Activated T-cell treated with anti-CD3 and anti-CD28 coated beads for 1 hour (primary cell): ENCODE measurements at regions not wholly inside any gene's neighbourhood (a gene's known extent, or its start where the extent isn't known, plus 50 kb on each side); places are given as distances from the start of the nearest gene placed in this dataset.
"Not testable (repeated sequence)": the region's sequence is repeated elsewhere in the genome, so short reads cannot be mapped to it uniquely, and the experiment has no call there.

Source experiments
- DNase-seq: peaks from one replicate; pipeline ENCODE4 v3.0.0-alpha.2; 2020; ENCODE audit warnings: low read depth

DNA sequence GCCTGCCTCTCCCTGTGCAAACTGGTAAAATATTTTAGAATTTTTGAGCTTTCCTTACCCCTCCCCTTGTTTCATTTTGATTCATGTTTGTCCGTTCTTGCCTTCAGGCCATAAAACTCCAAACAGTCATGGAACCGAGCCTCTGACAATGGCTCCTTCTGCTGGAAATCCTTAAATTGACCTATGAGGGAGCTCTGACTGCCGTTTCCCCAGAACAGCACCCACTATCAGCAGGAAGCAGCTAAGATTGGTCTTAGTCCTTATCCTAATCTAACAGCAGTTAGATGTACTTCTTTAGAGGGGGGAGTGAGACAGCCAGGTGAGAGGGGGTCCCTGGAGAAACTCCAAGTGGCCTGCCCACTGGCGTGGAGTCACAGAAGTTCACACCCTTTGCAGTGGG is 106.7 kb downstream of the FAM174A start:
- DNase-seq, result no peak

DNA sequence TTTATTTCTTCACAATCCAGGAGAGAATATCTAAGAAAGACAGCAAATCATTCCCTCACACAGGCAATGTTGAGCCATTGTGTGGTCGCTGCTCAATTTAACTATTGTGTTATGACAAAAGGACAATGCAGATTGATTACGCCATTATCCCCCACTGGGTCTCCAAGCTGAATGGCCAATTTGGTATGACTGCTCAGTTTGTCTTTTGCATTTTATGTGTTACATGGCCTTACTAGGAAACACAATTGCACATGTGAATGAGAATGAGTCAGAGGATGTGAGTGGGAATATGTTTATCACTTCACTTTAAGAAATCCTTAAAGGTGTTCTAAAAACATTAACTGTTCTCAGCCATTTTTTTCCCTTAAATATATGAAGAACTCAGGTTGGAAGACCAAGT is 108.3 kb downstream of the FAM174A start:
- no peak for DNase-seq

DNA sequence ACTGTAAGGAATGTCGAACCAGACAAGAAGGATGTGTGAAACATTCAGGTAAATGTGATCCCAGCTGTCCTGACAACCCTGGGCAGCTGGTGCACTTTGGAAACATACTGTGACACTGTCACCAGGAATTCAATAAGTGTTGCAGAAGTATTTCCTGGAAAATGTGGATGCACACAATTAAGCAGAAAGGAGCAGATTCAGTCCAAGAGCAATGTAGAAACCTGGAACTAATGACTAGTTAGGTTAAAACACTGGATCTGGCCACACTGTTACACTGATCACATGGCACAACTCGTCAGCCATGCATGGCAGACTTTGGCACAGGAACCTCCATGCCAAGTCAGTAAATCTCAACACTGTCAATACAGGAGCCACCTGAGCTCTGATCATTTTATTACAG is 109.0 kb downstream of the FAM174A start:
- DNase-seq, result no peak

DNA sequence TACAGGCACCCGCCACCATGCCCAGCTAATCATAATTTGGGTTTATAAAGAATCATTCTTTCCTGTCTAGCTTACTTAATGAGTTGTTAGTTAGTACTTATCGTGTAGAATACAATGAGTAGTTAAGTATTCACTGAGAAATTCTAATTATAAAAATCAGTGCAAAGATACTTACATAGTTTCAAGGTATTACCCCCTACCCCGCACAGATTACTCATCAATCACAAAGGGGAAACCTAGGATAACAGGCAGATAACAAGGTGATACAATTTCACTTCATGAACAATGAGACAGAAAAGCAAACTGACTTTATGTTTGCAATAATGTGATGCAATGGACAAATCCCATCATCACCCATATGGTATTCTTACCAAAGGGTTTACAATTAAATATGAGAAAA is 109.6 kb downstream of the FAM174A start:
- DNase-seq, result no peak

DNA sequence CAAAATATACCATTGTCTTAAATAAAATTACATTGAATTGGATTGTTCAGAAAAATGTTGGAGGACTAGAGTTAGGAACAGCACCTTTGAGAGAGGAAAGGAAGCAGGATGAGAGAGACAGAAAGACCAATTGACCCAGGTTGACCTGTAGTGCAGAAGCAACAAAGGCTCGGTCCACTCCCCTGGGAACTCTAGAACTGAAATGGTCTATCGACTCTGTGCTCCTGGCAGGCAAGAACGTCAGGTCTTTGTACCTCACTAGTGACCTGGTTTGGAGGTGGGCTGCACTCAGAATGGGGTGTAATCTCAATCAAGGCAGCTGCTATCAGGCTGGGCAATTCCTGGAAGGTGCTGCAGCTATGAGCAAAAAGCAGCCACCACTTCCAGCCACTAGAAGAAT is 110.8 kb downstream of the FAM174A start:
- DNase-seq, result no peak

DNA sequence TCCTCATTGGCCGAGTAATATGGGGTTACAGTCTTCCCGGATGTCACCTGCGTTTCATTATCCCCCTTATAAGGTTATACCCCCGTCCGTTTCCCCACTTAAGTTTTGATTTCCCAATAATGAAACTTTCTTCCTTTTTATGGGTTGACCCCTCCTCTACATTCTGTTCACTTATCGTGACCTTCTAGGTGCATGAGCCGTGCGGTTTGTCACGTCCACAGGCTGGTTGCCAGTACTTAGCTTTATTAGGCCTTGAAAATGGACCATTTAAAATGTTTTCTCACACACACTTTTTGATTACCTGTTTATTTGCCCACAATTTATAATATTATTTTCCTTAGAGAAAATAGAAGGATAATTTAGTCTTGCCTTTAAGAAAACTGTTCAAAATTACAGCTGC is 111.5 kb downstream of the FAM174A start:
- no peak for DNase-seq

DNA sequence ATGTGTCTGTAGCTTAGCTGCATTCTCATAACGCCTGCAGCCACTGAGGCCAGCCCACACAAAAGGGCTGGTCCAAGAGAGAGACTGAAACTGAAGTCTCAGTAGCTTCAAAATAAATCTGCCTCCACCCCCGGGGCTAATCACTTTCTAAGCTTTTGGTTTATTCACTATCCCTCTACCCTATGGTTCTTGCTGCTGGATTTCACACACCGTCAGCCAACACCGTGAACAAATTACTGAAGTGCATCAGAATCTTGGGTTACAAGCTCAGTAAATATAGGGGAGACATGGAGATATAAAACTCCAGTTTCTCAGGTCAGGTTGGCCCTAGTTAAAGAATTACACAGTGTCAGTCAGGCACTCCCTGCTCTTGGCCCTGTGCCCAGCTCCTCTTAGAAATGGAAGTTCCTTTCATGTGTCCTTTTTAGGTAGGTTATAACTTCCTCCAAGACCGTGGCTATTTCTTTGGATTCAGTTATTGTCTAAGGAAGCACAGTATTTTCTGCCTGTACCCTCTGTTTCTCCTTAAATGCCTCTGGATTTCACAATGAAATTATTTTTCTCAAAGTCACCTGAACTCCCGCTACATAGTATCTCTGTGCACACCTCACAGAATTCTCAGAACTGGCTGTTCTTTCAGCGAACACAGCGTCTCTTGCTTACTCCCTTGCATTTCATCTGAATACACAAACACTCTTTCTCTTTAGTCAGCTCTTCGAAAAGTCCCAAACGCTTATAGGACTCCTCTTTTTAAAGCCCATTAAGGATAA is 112.5 kb downstream of the FAM174A start:
- DNase-seq, result peak; percentile 6

DNA sequence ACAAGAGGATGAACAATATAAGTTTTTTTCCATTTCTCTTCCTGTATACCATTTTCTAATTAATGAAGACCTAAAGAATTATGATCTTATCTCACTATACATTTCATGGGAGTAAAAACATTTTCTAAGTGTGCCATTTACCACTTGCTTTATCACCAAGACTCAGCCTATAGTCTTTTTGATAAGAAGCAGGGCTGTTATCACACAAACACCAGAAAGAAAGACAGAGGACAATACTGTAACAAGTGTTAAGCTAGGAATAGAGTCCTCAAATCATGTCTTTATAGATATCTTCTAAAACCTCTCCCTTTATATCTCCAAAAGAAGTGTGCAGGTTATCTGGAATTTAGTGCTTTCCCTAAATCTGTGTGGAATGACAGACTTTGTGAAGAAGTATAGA is 119.7 kb downstream of the FAM174A start:
- DNase-seq, result no peak

DNA sequence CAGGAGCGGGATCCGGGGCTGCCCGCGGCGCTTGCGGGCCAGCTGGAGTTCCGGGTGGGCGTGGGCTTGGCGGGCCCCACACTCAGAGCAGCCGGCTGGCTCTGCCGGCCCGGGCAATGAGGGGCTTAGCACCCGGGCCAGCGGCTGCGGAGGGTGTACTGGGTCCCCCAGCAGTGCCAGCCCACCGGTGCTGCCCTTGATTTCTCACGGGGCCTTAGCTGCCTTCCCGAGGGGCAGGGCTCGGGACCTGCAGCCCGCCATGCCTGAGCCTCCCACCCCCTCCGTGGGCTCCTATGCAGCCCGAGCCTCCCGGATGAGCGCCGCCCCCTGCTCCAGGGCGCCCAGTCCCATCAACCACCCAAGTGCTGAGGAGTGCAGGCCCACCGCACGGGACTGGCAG is 121.6 kb downstream of the FAM174A start:
- DNase-seq, result not testable (repeated sequence)

DNA sequence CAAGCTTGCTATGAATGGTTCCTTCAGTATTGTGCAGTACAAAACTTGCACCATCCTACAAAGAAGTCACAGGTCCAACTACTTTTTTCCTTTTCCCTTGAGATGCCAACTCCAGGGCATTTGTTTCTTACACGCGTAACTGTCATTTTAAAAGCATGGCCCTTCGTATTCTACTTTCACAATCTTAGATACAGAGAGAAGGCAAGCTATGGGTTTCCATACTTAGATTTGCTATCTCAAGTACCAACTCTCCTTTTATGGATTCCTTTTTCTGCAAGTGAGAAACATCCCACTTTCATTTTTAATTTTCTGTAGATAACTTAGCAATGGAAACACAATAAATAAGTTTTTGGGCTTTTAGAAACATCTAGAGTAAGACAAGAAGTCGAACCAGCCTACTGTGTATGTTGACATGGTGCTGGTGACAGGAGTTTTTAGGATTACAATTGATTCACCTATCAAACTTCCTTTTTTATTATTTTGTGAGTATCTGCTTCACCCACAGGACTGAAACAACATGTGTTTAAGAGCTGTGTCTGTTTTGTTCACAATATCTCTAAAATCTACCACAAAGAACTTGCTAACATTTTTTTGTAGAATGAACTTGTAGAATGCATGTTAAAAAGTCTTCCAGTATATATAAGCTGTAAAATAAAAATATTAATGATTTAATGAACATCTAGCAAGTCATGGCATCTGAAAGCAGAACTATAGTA is 124.1 kb downstream of the FAM174A start:
- no peak for DNase-seq

DNA sequence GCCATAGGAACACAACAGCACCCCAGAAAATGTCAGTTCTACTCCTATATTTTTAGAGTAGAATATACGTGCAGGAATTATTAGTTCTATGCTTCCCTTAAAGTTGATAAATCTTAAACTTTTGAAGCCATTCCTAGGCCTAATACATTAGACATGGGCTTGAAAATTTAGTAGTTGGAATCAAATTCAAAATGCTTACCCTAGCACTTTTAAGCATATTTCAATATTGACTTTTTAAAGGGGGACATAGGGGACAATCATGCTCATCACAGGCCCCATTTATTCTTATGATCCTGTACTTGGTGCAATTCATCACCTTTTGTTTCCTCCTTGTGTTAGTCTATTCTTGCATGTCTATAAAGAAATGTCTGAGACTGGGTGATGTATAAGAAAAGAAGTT is 129.0 kb downstream of the FAM174A start:
- no peak for DNase-seq

DNA sequence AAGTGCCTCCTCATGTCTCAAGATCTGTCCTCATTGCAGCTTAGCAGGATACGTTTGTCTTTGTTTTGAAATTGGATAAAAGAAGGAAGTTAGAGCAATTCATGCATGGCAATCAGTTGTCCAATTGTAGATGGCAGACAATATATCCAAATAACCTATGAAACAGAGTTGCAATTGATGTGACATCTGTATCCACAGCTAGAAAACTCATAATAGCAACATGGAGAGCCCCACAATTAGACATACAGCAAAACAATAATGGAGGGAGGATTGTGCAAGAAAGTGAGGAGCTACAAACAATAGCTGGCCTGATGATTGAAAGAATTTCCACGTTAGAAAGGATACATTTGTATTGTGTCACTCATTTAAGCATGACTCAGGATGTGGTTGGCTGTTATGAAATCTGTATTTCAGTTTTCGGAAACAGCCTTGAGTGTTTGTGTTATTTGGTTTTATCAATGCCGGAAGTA is 132.0 kb downstream of the FAM174A start:
- DNase-seq, result no peak

DNA sequence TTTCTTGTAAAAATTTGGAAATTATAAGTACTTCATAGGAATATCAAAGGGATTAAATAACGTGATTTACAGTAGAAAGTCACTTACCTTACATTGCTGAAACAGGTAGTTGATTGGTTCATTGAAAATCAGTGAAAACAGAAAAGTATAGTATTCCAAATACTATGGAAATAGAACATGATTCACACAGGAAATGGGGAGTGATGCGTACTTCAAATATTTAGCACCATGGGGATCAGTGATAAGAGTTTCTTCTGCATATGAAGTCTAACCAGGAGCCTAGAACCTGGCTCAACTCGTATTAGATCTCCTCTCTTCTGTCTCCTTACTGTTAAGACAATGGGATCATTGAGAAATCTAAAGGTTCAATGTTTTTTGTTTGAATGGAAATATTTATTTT is 133.3 kb downstream of the FAM174A start:
- DNase-seq, result no peak

DNA sequence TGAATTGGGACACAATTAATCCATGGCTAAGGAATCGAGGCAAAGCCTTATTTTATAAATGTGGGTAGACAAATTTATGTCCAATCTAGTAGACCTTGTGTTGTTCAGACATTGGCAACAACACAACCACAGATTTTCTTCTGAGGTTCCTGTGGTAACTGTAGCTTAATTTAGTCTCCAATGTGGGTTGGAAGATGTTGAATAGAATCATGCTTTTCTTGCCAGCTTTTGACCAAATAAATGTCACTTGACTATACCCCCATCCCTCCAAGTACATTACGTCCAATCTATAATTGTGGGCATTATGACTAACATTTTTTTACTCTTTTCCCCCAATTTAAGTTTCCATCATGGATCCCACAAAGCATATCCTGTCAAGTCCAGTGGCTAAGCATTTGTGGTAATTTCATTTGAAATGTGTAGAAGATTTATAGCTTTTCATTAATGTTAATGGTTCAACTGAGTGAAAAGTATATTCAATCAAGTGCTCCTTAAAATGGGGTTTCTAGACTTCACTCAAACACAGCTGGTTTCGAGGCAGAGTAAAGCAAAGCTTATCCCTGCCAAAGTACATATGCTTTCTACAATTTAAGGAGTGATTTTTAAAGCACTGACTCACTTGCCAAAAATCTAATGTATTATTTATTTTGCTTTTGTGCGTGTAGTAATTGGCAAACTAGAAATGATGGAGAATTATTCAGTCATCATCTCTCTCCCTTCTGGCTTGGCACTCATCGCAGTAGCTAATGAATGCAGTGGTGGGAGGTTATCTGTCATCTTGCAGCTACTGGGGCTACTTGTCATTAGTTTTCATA is 141.8 kb downstream of the FAM174A start:
- DNase-seq, result no peak

DNA sequence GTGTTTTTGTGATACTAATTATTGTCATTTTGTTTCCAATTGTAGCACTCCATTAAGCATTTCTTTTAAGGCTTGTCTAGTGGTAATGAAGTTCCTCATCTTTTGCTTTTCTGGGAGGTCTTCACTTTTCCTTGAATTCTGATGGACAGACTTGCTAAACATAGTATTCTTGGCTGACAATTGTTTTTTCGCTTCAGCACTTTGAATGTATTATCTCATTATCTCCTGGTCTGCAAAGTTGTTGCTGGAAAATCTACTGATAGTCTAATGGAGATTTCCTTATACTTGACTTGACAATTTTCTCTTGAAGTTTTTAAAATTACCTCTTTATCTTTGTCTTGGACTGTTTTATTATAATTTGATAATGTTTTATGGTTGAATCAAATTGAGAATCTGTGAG is 147.5 kb downstream of the FAM174A start:
- DNase-seq, result no peak

DNA sequence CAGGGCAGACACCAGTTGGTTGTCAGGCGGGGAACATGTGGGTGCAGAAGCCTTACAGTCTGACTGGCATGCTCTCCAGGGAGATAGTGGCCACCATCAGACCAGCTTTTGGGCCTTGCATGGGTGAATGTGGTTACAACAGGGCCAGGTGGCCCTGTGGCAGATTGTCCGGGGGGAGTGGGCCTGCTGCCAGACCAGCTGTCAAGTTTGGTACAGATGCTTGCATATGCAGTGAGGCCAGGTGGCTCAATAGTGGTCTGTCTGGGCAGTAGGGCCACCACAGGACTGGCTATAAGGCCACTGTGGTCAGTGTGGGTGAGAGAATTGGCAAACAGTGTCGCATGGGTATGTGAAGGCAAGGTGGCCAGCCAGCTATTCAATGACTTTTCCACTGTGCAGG is 148.7 kb downstream of the FAM174A start:
- DNase-seq, result no peak

DNA sequence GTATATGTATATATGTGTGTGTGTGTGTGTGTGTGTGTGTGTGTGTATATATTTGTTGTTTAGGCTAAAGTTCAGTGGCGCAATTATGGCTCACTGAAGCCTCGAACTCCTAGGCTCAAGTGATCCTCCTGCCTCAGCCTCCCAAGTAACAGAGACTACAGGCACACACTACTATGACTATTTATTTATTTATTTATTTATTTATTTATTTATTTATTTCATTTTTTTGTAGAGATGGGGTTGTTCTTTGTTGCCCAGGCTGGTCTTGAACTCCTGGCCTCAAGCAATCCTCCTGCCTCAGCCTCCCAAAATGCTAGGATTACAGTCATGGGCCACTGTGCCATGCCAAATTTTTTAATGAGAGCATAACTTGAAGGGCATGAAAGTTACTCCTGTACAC is 149.9 kb downstream of the FAM174A start:
- DNase-seq, result not testable (repeated sequence)

DNA sequence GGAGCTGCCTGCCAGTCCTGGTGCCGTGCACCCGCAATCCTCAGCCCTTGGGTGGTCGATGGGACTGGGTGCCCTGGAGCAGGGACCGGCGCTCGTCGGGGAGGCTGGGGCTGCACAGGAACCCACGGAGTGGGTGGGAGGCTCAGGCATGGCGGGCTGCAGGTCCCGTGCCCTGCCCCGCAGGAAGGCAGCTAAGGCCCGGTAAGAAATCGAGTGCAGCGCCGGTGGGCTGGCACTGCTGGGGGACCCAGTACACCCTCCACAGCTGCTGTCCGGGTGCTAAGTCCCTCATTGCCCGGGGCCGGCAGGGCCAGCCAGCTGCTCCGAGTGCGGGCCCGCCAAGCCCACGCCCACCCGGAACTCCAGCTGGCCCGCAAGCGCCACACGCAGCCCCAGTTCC is 153.7 kb downstream of the FAM174A start:
- DNase-seq, result not testable (repeated sequence)

DNA sequence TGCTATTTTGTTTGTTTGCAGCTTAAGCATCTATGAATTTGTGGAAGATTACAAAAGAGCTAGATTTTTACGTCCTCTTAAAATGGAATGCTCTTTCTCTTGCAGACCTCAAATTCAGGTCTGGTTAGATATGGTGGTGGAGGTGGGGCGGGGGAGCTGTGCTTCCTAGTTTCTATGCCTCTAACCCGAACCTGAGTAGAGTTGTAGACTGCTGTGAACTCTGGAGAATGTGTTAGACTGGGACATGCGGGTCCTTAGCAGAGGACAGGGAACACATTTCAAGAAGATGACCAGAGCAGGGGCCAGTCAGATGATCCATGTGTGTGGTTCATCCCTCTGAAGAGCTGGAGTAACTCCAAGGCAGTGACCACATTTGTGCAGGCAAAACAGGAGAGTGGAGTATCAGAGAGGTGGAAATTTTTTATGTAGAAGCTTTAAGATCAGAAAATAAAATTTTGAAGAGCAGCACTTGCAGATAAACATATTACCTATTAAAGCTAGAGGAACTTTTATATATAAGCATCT is 154.9 kb downstream of the FAM174A start:
- no peak for DNase-seq

DNA sequence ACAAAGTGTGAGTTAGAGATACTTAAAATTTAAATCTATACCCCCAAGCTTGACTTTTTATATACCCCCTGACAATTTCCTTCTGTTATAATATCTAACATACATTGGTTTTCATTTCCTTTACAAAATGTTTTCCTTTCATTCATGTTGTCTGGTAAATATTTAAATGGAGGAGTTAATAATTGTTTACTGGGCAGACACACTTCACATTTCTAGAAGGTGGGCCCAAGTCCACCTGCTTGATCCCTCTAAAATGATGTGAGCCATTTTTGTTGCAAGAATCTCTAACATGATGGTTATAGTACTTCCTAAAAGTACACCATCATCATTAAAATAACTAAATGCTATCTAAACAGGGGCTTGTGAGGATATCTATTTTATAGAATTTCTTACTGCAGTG is 155.9 kb downstream of the FAM174A start:
- no peak for DNase-seq

DNA sequence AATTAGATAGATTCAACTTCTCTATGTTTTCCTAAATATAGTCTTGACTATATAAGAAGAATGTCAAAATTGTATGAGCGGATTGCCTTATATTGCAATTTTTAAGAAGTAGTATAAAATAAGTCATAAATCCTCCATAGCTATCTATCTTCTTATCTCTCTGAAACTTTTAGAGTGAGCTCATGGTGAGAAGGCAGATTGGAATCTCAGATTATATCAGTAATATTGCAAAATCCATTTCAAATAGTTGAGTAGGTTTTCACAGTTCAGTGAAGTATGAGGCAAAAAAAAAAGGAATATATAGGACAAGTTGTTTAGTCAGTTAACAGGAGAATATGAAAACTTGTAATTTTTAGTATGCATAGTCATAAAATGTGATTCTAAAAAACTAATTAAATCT is 156.4 kb downstream of the FAM174A start:
- DNase-seq, result no peak

DNA sequence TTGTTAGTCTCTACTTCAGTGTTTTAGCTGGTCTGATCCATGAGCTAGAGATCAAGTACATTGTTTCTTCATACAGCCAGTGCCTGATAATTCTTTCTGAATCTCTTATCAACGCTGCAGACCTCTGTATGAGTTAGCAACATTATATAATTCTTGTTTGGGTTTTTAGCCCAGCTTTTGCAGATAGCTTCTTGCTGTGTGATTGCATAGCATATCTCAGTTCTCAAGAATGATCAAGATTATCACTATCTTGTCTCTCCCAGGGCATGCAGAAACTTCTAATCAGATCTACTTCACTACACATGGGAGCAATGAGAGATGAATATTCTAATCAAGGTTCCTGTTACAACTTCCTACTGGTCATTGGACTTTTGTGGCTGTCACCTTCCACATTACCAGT is 158.3 kb downstream of the FAM174A start:
- DNase-seq, result no peak

DNA sequence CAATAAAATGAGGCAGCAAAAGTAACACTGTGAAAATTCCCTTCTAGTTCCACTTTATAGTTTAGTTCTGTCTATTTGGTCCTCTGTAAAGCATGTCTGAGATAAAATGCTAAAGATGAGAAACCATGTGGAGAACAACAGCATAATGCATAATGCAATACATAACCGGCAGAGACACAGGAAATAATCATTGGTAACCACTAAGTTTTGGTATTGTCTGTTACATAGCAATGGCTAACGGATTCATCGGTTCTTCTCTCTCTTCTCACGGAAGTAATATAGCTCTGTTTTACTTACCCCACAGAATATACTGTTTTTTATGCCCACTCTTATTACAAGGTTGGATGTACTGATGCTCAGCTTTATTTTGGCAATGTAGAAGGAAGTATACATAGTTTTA is 158.9 kb downstream of the FAM174A start:
- no peak for DNase-seq
